B cell (primary cell): ENCODE measurements at regions not wholly inside any gene's neighbourhood (a gene's known extent, or its start where the extent isn't known, plus 50 kb on each side); places are given as distances from the start of the nearest gene placed in this dataset.

Experiments
- EZH2 ChIP-seq: IDR thresholded peaks from 2 replicates; pipeline ENCODE4 v1.6.1; 2012; ENCODE audit warnings: borderline replicate concordance, low read depth, mild to moderate bottlenecking, moderate library complexity, low read length; ENCODE audit not compliant: insufficient read depth, poor library complexity, severe bottlenecking
- TF ChIP-seq, protein P1 (sequence below): fragments of 200-600 bp; IDR thresholded peaks from one replicate; pipeline ENCODE4 v1.8.0; 2022; ENCODE audit warnings: antibody characterized with exemption, mild to moderate bottlenecking

- TF ChIP-seq, protein P1, sequence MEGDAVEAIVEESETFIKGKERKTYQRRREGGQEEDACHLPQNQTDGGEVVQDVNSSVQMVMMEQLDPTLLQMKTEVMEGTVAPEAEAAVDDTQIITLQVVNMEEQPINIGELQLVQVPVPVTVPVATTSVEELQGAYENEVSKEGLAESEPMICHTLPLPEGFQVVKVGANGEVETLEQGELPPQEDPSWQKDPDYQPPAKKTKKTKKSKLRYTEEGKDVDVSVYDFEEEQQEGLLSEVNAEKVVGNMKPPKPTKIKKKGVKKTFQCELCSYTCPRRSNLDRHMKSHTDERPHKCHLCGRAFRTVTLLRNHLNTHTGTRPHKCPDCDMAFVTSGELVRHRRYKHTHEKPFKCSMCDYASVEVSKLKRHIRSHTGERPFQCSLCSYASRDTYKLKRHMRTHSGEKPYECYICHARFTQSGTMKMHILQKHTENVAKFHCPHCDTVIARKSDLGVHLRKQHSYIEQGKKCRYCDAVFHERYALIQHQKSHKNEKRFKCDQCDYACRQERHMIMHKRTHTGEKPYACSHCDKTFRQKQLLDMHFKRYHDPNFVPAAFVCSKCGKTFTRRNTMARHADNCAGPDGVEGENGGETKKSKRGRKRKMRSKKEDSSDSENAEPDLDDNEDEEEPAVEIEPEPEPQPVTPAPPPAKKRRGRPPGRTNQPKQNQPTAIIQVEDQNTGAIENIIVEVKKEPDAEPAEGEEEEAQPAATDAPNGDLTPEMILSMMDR, result no peak
- TF ChIP-seq EZH2, result no peak
Measured at GRCh38 chr2:136230464-136230863, 112.5 kb upstream of the CXCR4 start.
